Tibial nerve (tissue), 4 donors: ENCODE measurements at regions not wholly inside any gene's neighbourhood (a gene's known extent, or its start where the extent isn't known, plus 50 kb on each side); places are given as distances from the start of the nearest gene placed in this dataset.

ENCODE experiments used
- DNase-seq, 2 donors: peaks; one replicate each; pipeline ENCODE4 v3.0.0-alpha.2; 2019; ENCODE audit warnings: low spot score in 2 of 2
- H3K27ac ChIP-seq, 4 donors: fragments of 200-600 bp; sonication (generic) in 3 of 4; one replicate each; pipeline ENCODE4 v1.5.1; 2017 to 2019; ENCODE audit warnings: mild to moderate bottlenecking in 1 of 4
- H3K27me3 ChIP-seq, 2 donors: fragments of 200-600 bp; sonication (generic) in 1 of 2; one replicate each; pipeline versions ENCODE4 v1.5.1 to v1.6.0; 2017 to 2019
- H3K36me3 ChIP-seq, 3 donors: fragments of 200-600 bp; sonication (generic); one replicate each; pipeline ENCODE4 v1.5.1; 2018 to 2019
- H3K4me1 ChIP-seq, 4 donors: fragments of 200-600 bp; sonication (generic) in 3 of 4; one replicate each; pipeline ENCODE4 v1.5.1; 2017 to 2019
- H3K4me3 ChIP-seq, 4 donors: fragments of 200-600 bp; sonication (generic) in 3 of 4; one replicate each; pipeline ENCODE4 v1.5.1; 2017 to 2019; ENCODE audit warnings: mild to moderate bottlenecking in 1 of 4, moderate library complexity in 1 of 4
- H3K9me3 ChIP-seq, 4 donors: fragments of 200-600 bp; sonication (generic) in 3 of 4; one replicate each; pipeline ENCODE4 v1.5.1; 2017 to 2019
- EP300 ChIP-seq, 2 donors: sonication (generic); formaldehyde crosslinking; IDR thresholded peaks; one replicate each; pipeline ENCODE4 v1.6.1; 2017; ENCODE audit warnings: antibody characterized with exemption in 2 of 2, mild to moderate bottlenecking in 1 of 2
- POLR2A ChIP-seq, 2 donors: fragments of 450-650 bp; IDR thresholded peaks; one replicate each; pipeline ENCODE4 v1.6.1; 2017; ENCODE audit warnings: antibody characterized with exemption in 2 of 2, mild to moderate bottlenecking in 2 of 2, moderate library complexity in 2 of 2
- WGBS, 2 donors: methylation state at CpG; one replicate each; pipeline ENCODE4 v1.1.5; 2018; 5-methylcytosine and 5-hydroxymethylcytosine counted together
- TF ChIP-seq, protein P1 (sequence below), 5 experiments: fragments of 200-600 bp in 3 of 5; fragments of 450-650 bp in 2 of 5; sonication (generic) in 3 of 5; IDR thresholded peaks; one replicate each; pipeline ENCODE4 v1.5.1; 2016 to 2019; ENCODE audit warnings: antibody characterized with exemption in 5 of 5, mild to moderate bottlenecking in 3 of 5, moderate library complexity in 2 of 5

DNA sequence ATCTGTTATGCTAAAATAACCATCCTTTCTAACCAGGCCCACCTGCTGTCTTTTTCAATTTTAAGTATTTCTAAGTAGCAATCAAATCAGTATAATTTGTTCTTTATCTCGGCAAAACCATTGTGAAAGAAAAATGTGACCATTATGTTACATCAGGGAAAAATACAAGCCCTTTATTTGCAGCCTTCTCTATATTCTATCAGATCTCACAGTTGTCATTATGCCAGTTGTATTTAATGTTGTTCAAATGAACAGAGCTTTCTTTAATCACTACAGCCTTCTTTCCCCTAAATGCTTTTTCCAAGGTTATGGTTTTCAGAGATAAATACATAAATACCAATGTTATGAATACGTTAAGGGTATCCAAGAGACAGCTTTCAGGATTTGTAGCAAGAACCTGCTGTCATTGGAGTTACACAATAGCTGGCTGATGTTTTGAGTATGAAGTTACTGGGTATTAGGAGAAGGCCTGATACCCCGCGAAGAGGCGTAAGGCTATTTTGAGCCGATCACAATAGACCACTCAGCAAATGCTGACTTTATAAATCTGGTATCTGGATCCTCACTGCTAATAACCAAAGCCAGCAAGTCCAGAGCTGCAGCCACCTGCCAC lies 406.3 kb downstream of the CADM1 start:
- Histone ChIP-seq H3K9me3 (no peaks in the 10 kb centered on the region), H3K36me3 (no peaks in the 10 kb centered on the region), H3K4me3 (no peak overlapping the region), H3K4me1 (no peaks in the 10 kb centered on the region), H3K27me3 (no peaks in the 10 kb centered on the region), H3K27ac (no peak overlapping the region)
- 50 to 52% methylated on average over 6 of the region's 6 CpGs for WGBS, 2 donors
- no peak for TF ChIP-seq POLR2A (IDR thresholded peaks at IDR 0.05)
- TF ChIP-seq EP300 (IDR thresholded peaks at IDR 0.05) = no peak
- TF ChIP-seq, protein P1, sequence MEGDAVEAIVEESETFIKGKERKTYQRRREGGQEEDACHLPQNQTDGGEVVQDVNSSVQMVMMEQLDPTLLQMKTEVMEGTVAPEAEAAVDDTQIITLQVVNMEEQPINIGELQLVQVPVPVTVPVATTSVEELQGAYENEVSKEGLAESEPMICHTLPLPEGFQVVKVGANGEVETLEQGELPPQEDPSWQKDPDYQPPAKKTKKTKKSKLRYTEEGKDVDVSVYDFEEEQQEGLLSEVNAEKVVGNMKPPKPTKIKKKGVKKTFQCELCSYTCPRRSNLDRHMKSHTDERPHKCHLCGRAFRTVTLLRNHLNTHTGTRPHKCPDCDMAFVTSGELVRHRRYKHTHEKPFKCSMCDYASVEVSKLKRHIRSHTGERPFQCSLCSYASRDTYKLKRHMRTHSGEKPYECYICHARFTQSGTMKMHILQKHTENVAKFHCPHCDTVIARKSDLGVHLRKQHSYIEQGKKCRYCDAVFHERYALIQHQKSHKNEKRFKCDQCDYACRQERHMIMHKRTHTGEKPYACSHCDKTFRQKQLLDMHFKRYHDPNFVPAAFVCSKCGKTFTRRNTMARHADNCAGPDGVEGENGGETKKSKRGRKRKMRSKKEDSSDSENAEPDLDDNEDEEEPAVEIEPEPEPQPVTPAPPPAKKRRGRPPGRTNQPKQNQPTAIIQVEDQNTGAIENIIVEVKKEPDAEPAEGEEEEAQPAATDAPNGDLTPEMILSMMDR (IDR thresholded peaks at IDR 0.05) = no peak
- DNase-seq = no peak

DNA sequence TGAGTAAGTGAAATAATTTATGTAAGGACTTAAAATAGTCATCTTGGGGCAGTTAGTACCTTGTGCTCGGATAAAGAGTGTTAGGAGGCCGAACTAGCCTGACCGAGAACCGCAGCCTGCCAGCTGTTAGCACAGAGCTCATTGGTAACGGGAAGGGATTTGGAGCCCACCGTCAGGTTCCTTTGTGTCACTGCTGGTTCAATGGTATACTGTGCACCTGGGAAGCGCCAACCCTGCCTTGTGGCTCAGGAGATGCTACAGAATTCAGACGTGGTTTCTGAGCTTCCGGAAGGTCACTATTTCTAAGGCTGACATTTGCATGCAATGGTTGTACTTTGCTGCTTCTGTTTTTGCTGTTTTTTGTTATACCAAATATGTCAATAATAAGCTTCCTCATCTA lies 403.5 kb downstream of the CADM1 start:
- TF ChIP-seq EP300 (IDR thresholded peaks at IDR 0.05) (no peak), POLR2A (IDR thresholded peaks at IDR 0.05) (no peak)
- TF ChIP-seq, protein P1 (IDR thresholded peaks at IDR 0.05) = no peak
- Histone ChIP-seq H3K27me3 (no peaks in the 10 kb centered on the region), H3K36me3 (no peaks in the 10 kb centered on the region), H3K4me3 (no peak overlapping the region), H3K4me1 (no peaks in the 10 kb centered on the region), H3K27ac (no peak overlapping the region), H3K9me3 (no peaks in the 10 kb centered on the region)
- WGBS, 2 donors = 88 to 92% methylated on average over 9 of the region's 9 CpGs
- DNase-seq = no peak

DNA sequence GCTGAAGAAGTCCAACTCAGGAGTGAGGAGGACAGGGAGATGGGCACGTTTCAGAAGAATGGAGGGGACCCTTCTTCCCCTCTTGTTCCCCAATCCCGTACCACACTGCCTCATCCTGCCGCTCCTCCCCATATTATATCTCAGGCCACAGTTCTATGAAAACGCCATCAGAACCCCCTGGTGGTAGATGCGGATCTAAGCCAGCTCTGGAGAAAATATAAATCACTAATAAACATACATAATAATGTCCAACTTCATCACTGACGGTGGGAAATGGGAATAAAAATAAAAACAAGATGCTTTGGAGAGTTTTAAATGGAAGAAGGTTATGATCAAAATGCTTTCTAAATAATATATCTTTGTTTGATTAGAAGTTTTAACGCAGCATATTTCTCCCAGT lies 400.3 kb downstream of the CADM1 start:
- TF ChIP-seq POLR2A (IDR thresholded peaks at IDR 0.05) = no peak
- TF ChIP-seq, protein P1 (IDR thresholded peaks at IDR 0.05) = no peak
- no peak for TF ChIP-seq EP300 (IDR thresholded peaks at IDR 0.05)
- Histone ChIP-seq H3K27ac (no peak overlapping the region), H3K4me1 (no peaks in the 10 kb centered on the region), H3K27me3 (no peaks in the 10 kb centered on the region), H3K9me3 (no peaks in the 10 kb centered on the region), H3K4me3 (no peak overlapping the region), H3K36me3 (no peaks in the 10 kb centered on the region)
- no peak for DNase-seq
- WGBS, 2 donors = 75 to 77% methylated on average over 7 of the region's 7 CpGs

DNA sequence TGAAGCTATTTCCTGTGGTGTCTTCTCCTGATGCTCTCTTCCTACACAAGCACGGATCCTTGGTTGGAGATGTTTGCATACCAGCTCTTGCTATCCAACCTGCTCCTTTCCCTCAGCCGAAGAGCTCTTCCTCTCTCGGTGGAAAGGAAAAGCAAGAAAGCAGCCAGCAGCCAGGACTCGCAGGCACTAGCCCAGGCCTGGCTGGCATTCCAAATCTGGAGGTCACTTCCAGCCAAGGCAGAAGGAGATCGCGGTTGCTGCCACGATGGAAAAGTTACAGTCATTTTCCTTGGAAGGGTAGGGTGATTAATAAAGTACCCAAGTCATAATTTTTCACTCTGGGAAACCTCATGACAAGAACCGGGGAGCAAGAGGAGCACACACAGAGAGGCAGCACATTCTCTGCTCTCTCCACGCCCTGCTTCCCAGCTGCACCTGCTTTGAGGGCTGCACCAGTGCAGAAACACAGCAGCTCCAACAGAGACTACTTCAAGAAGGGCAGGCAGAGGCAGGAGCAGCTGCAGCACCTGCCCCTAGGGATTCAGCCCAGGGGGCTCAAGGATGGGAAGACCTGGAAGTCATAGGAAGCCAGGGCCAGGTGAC lies 399.3 kb downstream of the CADM1 start:
- TF ChIP-seq, protein P1 (IDR thresholded peaks at IDR 0.05) = no peak
- TF ChIP-seq POLR2A (IDR thresholded peaks at IDR 0.05) (no peak), EP300 (IDR thresholded peaks at IDR 0.05) (no peak)
- H3K36me3 ChIP-seq = no peaks in the 10 kb centered on the region
- H3K4me1 ChIP-seq = no peaks in the 10 kb centered on the region
- H3K4me3 ChIP-seq = no peak overlapping the region
- no peak for DNase-seq
- no peak overlapping the region for H3K27ac ChIP-seq
- 79 to 87% methylated on average over 9 of the region's 9 CpGs for WGBS, 2 donors
- no peaks in the 10 kb centered on the region for H3K27me3 ChIP-seq
- no peaks in the 10 kb centered on the region for H3K9me3 ChIP-seq

DNA sequence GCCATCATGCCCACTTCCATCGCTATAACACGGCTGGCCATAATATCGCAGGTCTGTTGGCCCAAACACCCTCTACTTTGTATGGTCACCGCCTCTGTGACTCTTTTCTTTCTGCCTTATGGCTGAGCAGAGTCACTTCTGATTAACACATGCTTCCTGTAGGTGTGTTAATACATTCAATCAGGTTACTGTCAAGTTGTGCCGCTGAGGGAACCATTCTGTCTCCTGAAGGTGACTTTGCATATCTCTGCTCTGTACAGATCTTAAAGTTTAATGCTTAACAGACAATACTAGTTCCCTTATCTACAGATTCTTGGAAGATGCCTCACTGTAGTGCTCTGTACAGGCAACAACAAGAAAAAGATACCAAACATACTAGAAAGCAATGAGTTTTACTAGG lies 393.1 kb downstream of the CADM1 start:
- TF ChIP-seq, protein P1 (IDR thresholded peaks at IDR 0.05) = no peak
- TF ChIP-seq POLR2A (IDR thresholded peaks at IDR 0.05) = no peak
- no peak for TF ChIP-seq EP300 (IDR thresholded peaks at IDR 0.05)
- WGBS, 2 donors = 97 to 99% methylated on average over 5 of the region's 5 CpGs
- no peak for DNase-seq
- Histone ChIP-seq H3K27ac (no peak overlapping the region), H3K36me3 (no peaks in the 10 kb centered on the region), H3K4me1 (no peaks in the 10 kb centered on the region), H3K27me3 (no peaks in the 10 kb centered on the region), H3K4me3 (no peak overlapping the region), H3K9me3 (no peaks in the 10 kb centered on the region)
